Peyer's patch (tissue), 4 donors: ENCODE measurements at regions not wholly inside any gene's neighbourhood (a gene's known extent, or its start where the extent isn't known, plus 50 kb on each side); places are given as distances from the start of the nearest gene placed in this dataset.
"Not testable (repeated sequence)": the region's sequence is repeated elsewhere in the genome, so short reads cannot be mapped to it uniquely, and the experiment has no call there.

ENCODE experiments used
- DNase-seq, 3 donors: peaks; one replicate each; pipeline ENCODE4 v3.0.0-alpha.2; 2017 to 2019
- H3K27ac ChIP-seq, 4 donors: fragments of 200-600 bp; sonication (generic); one replicate each; pipeline ENCODE4 v1.5.1; 2016 to 2019
- H3K27me3 ChIP-seq, 2 donors: fragments of 200-600 bp; sonication (generic); one replicate each; pipeline ENCODE4 v1.5.1; 2019
- H3K36me3 ChIP-seq, 3 donors: fragments of 200-600 bp; sonication (generic); one replicate each; pipeline ENCODE4 v1.5.1; 2016 to 2019
- H3K4me1 ChIP-seq, 4 donors: fragments of 200-600 bp; sonication (generic); one replicate each; pipeline ENCODE4 v1.5.1; 2016 to 2019
- H3K4me3 ChIP-seq, 4 donors: fragments of 200-600 bp; sonication (generic); 1 replicate in 3 of 4; 2 replicates in 1 of 4; pipeline ENCODE4 v1.5.1; 2016 to 2019; ENCODE audit warnings: mild to moderate bottlenecking in 1 of 4
- H3K9me3 ChIP-seq, 4 donors: fragments of 200-600 bp; sonication (generic); one replicate each; pipeline ENCODE4 v1.5.1; 2016 to 2019; ENCODE audit warnings: mild to moderate bottlenecking in 1 of 4
- CTCF ChIP-seq, 6 experiments: fragments of 450-650 bp in 4 of 6; fragments of 200-600 bp in 2 of 6; sonication (generic) in 1 of 6; IDR thresholded peaks; one replicate each; pipeline ENCODE4 v1.5.1; 2017 to 2019; ENCODE audit warnings: antibody characterized with exemption in 6 of 6, mild to moderate bottlenecking in 3 of 6, moderate library complexity in 1 of 6
- POLR2A ChIP-seq, 2 donors: fragments of 450-650 bp; IDR thresholded peaks; one replicate each; pipeline ENCODE4 v1.5.1; 2017; ENCODE audit warnings: antibody characterized with exemption in 2 of 2, mild to moderate bottlenecking in 2 of 2, moderate library complexity in 2 of 2

DNA sequence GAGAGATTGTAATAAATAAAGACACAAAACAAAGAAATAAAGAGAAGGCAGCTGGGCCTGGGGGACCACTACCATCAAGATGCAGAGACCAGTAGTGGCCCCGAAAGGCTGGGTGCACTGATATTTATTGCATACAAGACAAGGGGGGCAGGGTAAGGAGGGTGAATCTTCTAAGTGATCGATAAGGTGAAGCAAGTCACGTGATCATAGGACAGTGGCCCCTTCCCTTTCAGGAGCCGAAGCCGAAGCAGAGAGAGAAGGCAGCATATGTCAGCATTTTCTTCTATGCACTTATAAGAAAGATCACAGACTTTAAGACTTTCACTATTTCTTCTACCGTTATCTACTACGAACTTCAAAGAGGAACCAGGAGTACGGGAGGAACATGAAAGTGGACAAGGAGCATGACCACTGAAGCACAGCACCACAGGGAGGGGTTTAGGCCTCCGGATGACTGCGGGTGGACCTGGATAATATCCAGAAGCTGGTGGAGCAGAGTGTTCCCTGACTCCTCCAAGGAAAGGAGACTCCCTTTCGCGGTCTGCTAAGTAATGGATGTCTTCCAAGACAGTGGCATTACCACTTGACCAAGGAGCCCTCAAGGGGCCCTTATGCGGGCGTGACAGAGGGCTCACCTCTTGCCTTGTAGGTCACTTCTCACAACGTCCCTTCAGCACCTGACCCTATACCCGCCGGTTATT lies 126.4 kb downstream of the RBM46 start:
- not testable (repeated sequence) for H3K27me3 ChIP-seq, H3K36me3 ChIP-seq, H3K27ac ChIP-seq, DNase-seq, H3K4me3 ChIP-seq, H3K4me1 ChIP-seq, H3K9me3 ChIP-seq

GRCh38 chr4:154908168-154908567 lies 127.1 kb downstream of the RBM46 start:
- Histone ChIP-seq H3K4me3 (no peak overlapping the region), H3K4me1 (no peaks in the 10 kb centered on the region), H3K9me3 (no peaks in the 10 kb centered on the region), H3K27me3 (no peaks in the 10 kb centered on the region), H3K36me3 (no peaks in the 10 kb centered on the region), H3K27ac (no peak overlapping the region)
- DNase-seq = no peak
- no peak for TF ChIP-seq CTCF (IDR thresholded peaks at IDR 0.05)

- Histone ChIP-seq H3K4me3 (no peak overlapping the region), H3K4me1 (no peaks in the 10 kb centered on the region), H3K27me3 (no peaks in the 10 kb centered on the region), H3K27ac (no peak overlapping the region), H3K9me3 (no peaks in the 10 kb centered on the region), H3K36me3 (no peaks in the 10 kb centered on the region)
- no peak for DNase-seq
- TF ChIP-seq POLR2A (IDR thresholded peaks at IDR 0.05) (no peak), CTCF (IDR thresholded peaks at IDR 0.05) (peak in 1 of 6 experiments; percentile 2)
Observed at GRCh38 chr4:154911097-154911496, 130.0 kb downstream of the RBM46 start.

DNA sequence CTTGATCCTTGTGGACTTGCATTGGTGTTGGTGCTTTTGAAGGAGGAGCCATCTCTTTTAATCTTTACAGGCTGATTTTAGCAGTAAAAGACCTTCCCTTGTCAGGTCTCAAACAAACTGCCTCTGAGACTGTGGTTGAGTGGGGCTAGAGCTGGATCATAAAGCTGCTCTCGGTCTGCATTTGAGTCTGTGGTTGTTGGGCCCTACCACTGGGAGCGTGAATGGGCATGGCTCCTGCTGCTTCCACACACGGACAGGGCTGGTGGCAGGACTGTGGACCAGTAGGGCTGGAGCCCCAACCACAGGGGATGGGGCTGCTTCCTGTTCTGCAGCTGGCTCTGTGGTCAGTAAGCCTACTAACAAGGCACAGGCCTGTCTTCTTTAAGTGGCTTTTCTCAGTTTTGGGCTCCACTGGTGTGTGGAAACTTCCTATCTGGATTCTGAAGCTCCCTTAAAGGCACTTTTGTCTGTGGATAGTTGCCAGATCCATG lies 130.6 kb downstream of the RBM46 start:
- Histone ChIP-seq H3K27ac (no peak overlapping the region), H3K9me3 (no peaks in the 10 kb centered on the region), H3K36me3 (no peaks in the 10 kb centered on the region), H3K4me3 (no peak overlapping the region), H3K4me1 (no peaks in the 10 kb centered on the region), H3K27me3 (no peaks in the 10 kb centered on the region)
- no peak for DNase-seq
- TF ChIP-seq POLR2A (IDR thresholded peaks at IDR 0.05) = no peak
- TF ChIP-seq CTCF (IDR thresholded peaks at IDR 0.05) = no peak

- no peaks in the 10 kb centered on the region for H3K36me3 ChIP-seq
- TF ChIP-seq POLR2A (IDR thresholded peaks at IDR 0.05) (no peak), CTCF (IDR thresholded peaks at IDR 0.05) (no peak)
- no peak for DNase-seq
- H3K9me3 ChIP-seq = no peaks in the 10 kb centered on the region
- H3K27me3 ChIP-seq = no peaks in the 10 kb centered on the region
- H3K4me1 ChIP-seq = no peaks in the 10 kb centered on the region
- H3K27ac ChIP-seq = no peak overlapping the region
- no peak overlapping the region for H3K4me3 ChIP-seq
Observed at GRCh38 chr4:154916068-154916467, 135.0 kb downstream of the RBM46 start.

- Histone ChIP-seq H3K4me1 (no peaks in the 10 kb centered on the region), H3K27me3 (no peaks in the 10 kb centered on the region), H3K36me3 (no peaks in the 10 kb centered on the region), H3K27ac (no peak overlapping the region), H3K9me3 (no peaks in the 10 kb centered on the region), H3K4me3 (no peak overlapping the region)
- no peak for DNase-seq
- TF ChIP-seq CTCF (IDR thresholded peaks at IDR 0.05) (no peak), POLR2A (IDR thresholded peaks at IDR 0.05) (no peak)
Observed at GRCh38 chr4:154927126-154927680, 146.1 kb downstream of the RBM46 start.
